Esophagus squamous epithelium (tissue), 5 donors: ENCODE measurements at regions not wholly inside any gene's neighbourhood (a gene's known extent, or its start where the extent isn't known, plus 50 kb on each side); places are given as distances from the start of the nearest gene placed in this dataset.

Experiments used
- DNase-seq: peaks from one replicate; lab custom pipeline; 2025; lab: John Stamatoyannopoulos, UW
- H3K27ac ChIP-seq, 4 donors: fragments of 200-600 bp; sonication (generic); one replicate each; pipeline ENCODE4 v1.5.1; 2016 to 2019; ENCODE audit warnings: mild to moderate bottlenecking in 1 of 4
- H3K27me3 ChIP-seq, 4 donors: fragments of 200-600 bp; sonication (generic); 1 replicate in 3 of 4; 2 replicates in 1 of 4; pipeline versions ENCODE4 v1.5.1 to v1.6.0; 2017 to 2021; ENCODE audit warnings: antibody characterized with exemption in 1 of 4
- H3K36me3 ChIP-seq, 3 donors: fragments of 200-600 bp; sonication (generic); one replicate each; pipeline ENCODE4 v1.5.1; 2016 to 2019
- H3K4me1 ChIP-seq, 3 donors: fragments of 200-600 bp; sonication (generic); one replicate each; pipeline ENCODE4 v1.5.1; 2017 to 2019
- H3K4me3 ChIP-seq, 4 donors: fragments of 200-600 bp; sonication (generic); 1 replicate in 3 of 4; 2 replicates in 1 of 4; pipeline ENCODE4 v1.5.1; 2016 to 2019; ENCODE audit warnings: mild to moderate bottlenecking in 2 of 4, moderate library complexity in 1 of 4
- H3K9me3 ChIP-seq, 3 donors: fragments of 200-600 bp; sonication (generic); one replicate each; pipeline ENCODE4 v1.5.1; 2016 to 2019
- CTCF ChIP-seq, 6 experiments: fragments of 450-650 bp in 4 of 6; fragments of 200-600 bp in 2 of 6; sonication (generic) in 2 of 6; IDR thresholded peaks; one replicate each; pipeline ENCODE4 v1.5.1; 2016 to 2019; ENCODE audit warnings: antibody characterized with exemption in 6 of 6, mild to moderate bottlenecking in 4 of 6, moderate library complexity in 4 of 6
- POLR2A ChIP-seq, 4 donors: fragments of 450-650 bp; IDR thresholded peaks; one replicate each; pipeline ENCODE4 v1.6.1; 2017; ENCODE audit warnings: antibody characterized with exemption in 4 of 4, mild to moderate bottlenecking in 4 of 4, moderate library complexity in 3 of 4
- WGBS, 2 donors: methylation state at CpG; one replicate each; pipeline ENCODE4 v1.1.5; 2018; 5-methylcytosine and 5-hydroxymethylcytosine counted together
- intact Hi-C: fragments of 100-400 bp; cut with DNase I; formaldehyde crosslinking; loops from one replicate; pipeline ENCODE4 v1.15.0; 2022
- donor health status: DM: yes; HTN: yes; CAD: no.

- 79 to 80% methylated on average over 6 of the region's 6 CpGs for WGBS, 2 donors
- DNase-seq = no peak
- H3K4me1 ChIP-seq = no peaks in the 10 kb centered on the region
- TF ChIP-seq POLR2A (IDR thresholded peaks at IDR 0.05) = no peak
- TF ChIP-seq CTCF (IDR thresholded peaks at IDR 0.05) = no peak
- H3K9me3 ChIP-seq = no peaks in the 10 kb centered on the region
- intact Hi-C loops = no loop called here
- no peak overlapping the region for H3K4me3 ChIP-seq
- H3K36me3 ChIP-seq = no peaks in the 10 kb centered on the region
- H3K27me3 ChIP-seq = peaks cover 0 to 11% (median 0%) of the 10 kb centered on the region in 4 donors
- H3K27ac ChIP-seq = no peak overlapping the region
Observed at GRCh38 chr1:208748387-208749165, 504.4 kb upstream of the PLXNA2 start.

- WGBS, 2 donors = 89 to 93% methylated on average over 5 to 6 of the region's 6 CpGs
- TF ChIP-seq CTCF (IDR thresholded peaks at IDR 0.05) (no peak), POLR2A (IDR thresholded peaks at IDR 0.05) (no peak)
Observed at GRCh38 chr1:208756339-208756981, 512.3 kb upstream of the PLXNA2 start.

DNA sequence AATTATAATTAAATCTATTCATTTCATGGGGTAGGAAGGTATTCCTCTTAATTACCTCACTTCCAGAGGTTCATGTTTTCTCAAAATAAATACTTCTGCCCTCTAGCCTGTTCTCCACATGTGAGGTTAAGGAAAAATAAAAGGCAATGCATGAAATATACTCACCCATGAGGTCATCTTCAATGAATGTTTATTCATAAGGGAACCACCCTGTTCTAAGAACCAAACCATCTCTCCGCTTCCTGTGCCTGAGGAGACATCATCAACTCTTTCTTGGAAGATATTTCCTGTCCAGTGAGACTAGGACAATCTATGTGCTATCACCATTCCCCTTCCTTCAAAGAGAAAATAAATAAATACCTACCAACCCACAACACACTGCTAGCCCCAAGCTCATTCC lies 513.7 kb upstream of the PLXNA2 start:
- no peaks in the 10 kb centered on the region for H3K36me3 ChIP-seq
- no peaks in the 10 kb centered on the region for H3K9me3 ChIP-seq
- intact Hi-C loops = no loop called here
- no peaks in the 10 kb centered on the region for H3K27me3 ChIP-seq
- no peaks in the 10 kb centered on the region for H3K4me1 ChIP-seq
- 83 to 91% methylated on average over 1 of the region's 1 CpG for WGBS, 2 donors
- H3K4me3 ChIP-seq = no peak overlapping the region
- no peak overlapping the region for H3K27ac ChIP-seq
- TF ChIP-seq CTCF (IDR thresholded peaks at IDR 0.05) (no peak), POLR2A (IDR thresholded peaks at IDR 0.05) (no peak)
- no peak for DNase-seq

More at GRCh38 chr1:208756339-208756981, 512.3 kb upstream of the PLXNA2 start:
- no peak overlapping the region for H3K4me3 ChIP-seq
- intact Hi-C loops = no loop called here
- H3K27me3 ChIP-seq = no peaks in the 10 kb centered on the region
- no peak for DNase-seq
- H3K27ac ChIP-seq = no peak overlapping the region
- H3K4me1 ChIP-seq = no peaks in the 10 kb centered on the region
- H3K9me3 ChIP-seq = no peaks in the 10 kb centered on the region
- H3K36me3 ChIP-seq = no peaks in the 10 kb centered on the region

DNA sequence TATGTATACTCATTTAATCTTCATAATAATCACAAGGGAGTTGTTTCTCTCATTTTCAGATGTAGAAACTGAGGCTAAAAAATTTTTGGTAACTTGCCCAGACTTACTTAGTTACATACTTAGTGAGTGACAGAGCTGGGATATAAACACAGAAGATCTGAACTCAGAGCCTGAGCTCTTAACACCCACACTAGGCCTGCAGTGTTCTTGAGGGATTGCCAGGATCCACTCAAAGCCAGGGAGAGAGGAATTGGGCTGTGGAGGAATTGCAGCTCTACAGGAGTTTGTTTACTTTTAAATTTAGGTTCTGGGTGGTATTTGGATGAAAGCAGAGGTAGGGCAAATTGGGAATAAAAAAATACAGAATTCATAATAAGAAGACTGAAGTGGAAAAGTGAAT lies 515.1 kb upstream of the PLXNA2 start:
- TF ChIP-seq CTCF (IDR thresholded peaks at IDR 0.05) (no peak), POLR2A (IDR thresholded peaks at IDR 0.05) (no peak)
- H3K27ac ChIP-seq = no peak overlapping the region
- intact Hi-C loops = no loop called here
- no peaks in the 10 kb centered on the region for H3K4me1 ChIP-seq
- H3K9me3 ChIP-seq = no peaks in the 10 kb centered on the region
- no peak for DNase-seq
- no peaks in the 10 kb centered on the region for H3K27me3 ChIP-seq
- no peak overlapping the region for H3K4me3 ChIP-seq
- H3K36me3 ChIP-seq = no peaks in the 10 kb centered on the region

- Histone ChIP-seq H3K9me3 (no peaks in the 10 kb centered on the region), H3K27me3 (no peaks in the 10 kb centered on the region), H3K4me3 (no peak overlapping the region), H3K36me3 (no peaks in the 10 kb centered on the region), H3K4me1 (no peaks in the 10 kb centered on the region), H3K27ac (no peak overlapping the region)
- no peak for TF ChIP-seq CTCF (IDR thresholded peaks at IDR 0.05)
- no peak for TF ChIP-seq POLR2A (IDR thresholded peaks at IDR 0.05)
- DNase-seq = no peak
- WGBS, 2 donors = 89 to 95% methylated on average over 2 of the region's 2 CpGs
- intact Hi-C loops = no loop called here
Observed at GRCh38 chr1:208763971-208764370, 519.8 kb upstream of the PLXNA2 start.
